HG02852 (cell line): ENCODE measurements at regions not wholly inside any gene's neighbourhood (a gene's known extent, or its start where the extent isn't known, plus 50 kb on each side); places are given as distances from the start of the nearest gene placed in this dataset.

Experiments used
- ATAC-seq: cut with Tn5 transposase; IDR thresholded peaks from one replicate; pipeline ENCODE4 v1.9.1; 2021; ENCODE audit warnings: mild to moderate bottlenecking, moderate library complexity; ENCODE audit not compliant: unreplicated experiment

GRCh38 chr2:236740506-236740905 is 170.9 kb downstream of the ACKR3 start:
- no peak for ATAC-seq

- ATAC-seq = no peak
Observed at GRCh38 chr2:236743039-236743920, 173.7 kb downstream of the ACKR3 start.

DNA sequence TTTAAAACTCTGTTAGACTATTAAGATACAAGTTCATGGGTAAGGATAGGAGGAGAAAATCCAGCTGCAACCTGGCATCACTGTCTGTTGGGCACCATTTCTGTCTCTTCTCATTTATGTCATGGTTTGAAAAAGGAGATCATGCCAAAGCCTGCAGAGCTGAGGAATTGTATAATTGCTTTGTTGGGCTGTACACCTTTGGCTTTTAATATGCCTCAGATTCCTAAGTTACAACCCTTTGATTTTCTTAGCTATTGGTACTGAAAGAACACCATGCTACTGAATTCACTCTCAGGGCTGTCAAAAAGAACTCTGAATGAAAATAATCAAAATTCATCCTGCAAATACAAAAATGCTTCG is 174.3 kb downstream of the ACKR3 start:
- no peak for ATAC-seq

DNA sequence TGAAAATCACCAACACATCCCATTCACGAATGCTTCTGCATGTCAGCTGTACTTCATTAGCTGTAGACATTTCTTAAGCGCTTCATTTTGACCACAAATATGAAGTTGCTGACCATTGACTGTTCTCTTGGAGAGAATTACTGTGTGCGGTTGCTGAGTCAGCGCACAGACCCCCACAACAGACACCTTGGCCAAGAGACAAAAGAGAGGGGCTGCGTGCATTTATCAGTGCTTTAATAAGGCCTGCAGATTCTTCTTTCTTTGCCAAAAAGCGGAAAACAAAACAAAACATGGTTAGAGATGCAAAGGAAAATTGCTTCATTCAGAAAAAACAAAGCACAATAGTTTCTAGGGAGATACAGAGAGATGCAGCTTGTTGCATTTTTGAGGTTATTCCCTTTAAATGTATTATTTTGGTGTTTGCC is 174.7 kb downstream of the ACKR3 start:
- ATAC-seq = no peak

GRCh38 chr2:236744716-236745115 is 175.1 kb downstream of the ACKR3 start:
- no peak for ATAC-seq

- no peak for ATAC-seq
Observed at GRCh38 chr2:236745420-236746210, 176.0 kb downstream of the ACKR3 start.

GRCh38 chr2:236746833-236747232 is 177.2 kb downstream of the ACKR3 start:
- ATAC-seq = no peak

- no peak for ATAC-seq
Observed at GRCh38 chr2:236747426-236747825, 177.8 kb downstream of the ACKR3 start.

DNA sequence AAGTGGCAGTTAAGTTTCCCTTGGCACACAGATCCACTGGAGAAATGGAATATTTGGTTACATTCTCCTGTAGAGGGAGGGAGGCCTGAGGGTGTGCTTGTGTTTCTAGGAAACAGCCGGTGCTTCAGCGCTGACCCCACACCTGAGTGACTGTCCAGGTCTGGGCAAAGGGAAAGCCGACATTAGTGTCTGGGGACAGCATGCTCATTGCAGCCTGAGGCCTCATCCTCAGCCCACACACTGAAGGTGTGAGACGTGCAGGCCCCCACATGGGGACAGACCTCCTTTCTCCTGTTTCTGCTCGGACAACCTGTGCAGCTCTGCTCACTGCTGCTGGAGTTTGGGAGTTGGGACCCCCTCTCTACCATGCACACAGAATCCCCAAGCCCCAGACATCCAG is 178.3 kb downstream of the ACKR3 start:
- ATAC-seq = no peak

DNA sequence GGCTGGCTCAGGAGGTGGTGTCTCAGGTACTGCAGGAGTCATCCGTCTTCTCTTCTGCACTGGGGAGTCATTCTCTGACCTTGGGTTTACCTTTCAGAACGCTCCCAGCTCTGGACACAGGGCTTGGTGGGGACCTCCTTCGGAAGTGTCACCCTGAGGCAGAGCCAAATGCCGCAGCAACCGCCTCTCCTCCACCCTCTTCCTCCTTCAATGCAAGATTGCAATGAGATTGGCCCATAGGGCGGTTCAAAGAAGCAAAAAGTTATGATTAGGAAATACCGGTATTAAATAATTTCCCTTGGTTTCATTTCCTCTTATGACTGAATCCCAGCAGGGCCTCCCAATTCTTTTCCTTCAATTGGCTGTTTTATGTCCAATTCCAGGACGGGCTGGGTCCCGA is 178.8 kb downstream of the ACKR3 start:
- no peak for ATAC-seq

DNA sequence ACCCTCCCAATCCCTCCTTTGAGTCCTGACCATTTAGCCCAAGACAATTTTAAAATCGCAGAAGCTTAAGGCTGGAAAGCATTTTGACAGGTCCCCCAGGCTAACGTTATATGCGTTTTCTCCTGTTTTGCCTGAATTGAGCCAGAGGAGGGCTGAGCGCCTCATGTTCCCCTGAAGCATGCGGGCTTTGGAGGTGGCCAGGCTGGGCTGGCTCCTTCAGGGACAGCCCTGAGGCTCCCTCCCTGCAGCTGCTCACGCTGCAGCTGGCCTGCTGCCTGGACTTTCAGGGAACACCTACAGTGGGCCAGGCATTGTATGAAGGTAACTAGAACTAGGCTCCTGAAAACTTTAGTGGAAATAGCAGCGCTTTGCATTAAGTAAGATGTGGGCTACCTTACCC is 179.2 kb downstream of the ACKR3 start:
- ATAC-seq = no peak

GRCh38 chr2:236749346-236749745 is 179.7 kb downstream of the ACKR3 start:
- no peak for ATAC-seq

GRCh38 chr2:236752096-236752495 is 182.5 kb downstream of the ACKR3 start:
- no peak for ATAC-seq

GRCh38 chr2:236753606-236754270 is 184.1 kb downstream of the ACKR3 start:
- ATAC-seq = no peak

DNA sequence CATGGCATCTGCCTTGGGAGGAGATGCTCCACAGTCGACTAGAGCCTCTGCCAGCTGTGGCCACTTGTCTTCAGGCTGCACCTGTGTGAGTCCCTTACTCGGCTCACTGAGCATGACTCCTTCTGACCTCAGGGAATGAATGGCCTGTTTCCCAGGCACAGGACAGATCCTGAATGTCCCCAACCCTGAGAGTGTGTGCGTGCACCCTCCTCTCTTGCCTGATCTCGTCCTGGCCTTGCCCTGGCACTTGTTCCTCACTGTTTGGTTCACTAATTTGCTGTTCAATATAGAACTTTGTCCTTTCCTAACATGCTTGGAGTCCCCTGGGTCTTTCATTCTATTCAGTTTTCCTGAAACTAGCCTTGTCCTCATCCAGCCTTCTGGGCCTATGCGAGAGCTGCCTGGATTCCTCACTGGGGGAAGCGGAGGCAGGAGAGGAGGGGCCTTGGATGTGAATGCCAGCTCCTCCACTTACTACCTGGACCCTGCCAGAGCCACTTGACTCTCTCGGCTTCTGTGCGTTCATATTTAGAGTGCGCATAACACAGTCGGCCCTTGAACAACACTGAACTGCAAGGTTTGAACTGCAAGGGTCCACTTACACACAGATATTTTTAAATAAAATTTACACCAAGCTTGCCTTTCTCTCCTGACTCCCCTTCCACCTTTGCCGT is 184.8 kb downstream of the ACKR3 start:
- ATAC-seq = no peak

- ATAC-seq = no peak
Observed at GRCh38 chr2:236755278-236755840, 185.7 kb downstream of the ACKR3 start.

DNA sequence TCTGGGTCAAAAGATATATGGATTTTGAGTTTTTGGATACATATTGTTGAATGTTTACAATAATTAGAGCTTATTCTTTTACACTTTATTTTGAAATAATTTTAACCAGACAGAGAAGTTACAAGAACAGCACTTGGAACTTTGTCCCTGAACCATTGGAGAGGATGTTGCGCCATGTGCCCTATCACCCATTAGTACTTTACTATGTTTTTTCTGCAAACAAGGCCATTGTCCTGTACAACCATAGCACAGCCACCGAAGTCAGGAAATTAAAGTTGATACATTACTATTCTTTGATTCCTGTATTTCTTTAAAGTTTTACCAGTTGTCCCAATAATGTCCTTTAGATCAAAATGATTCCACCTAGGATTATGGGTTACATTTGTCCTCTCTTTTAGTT is 188.8 kb downstream of the ACKR3 start:
- no peak for ATAC-seq

DNA sequence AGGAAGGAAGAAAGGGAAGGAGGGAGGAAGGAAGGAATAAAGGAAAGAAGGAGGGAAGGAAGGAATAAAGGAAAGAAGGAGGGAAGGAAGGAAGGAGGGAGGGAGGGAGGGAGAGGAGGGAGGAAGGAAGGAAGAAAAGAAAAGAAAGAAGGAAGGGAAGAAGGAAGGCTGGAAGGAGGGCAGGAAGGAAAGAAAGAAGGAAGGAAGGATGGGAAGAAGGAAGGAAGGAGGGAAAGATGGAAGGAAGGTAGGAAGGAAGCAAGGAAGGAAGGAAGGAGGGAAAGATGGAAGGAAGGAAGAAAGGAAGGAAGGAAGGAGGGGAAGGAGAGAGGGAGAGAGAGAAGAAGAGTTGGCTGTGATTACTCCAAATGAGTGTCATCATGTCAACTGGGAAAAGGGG is 190.6 kb downstream of the ACKR3 start:
- ATAC-seq = no peak

DNA sequence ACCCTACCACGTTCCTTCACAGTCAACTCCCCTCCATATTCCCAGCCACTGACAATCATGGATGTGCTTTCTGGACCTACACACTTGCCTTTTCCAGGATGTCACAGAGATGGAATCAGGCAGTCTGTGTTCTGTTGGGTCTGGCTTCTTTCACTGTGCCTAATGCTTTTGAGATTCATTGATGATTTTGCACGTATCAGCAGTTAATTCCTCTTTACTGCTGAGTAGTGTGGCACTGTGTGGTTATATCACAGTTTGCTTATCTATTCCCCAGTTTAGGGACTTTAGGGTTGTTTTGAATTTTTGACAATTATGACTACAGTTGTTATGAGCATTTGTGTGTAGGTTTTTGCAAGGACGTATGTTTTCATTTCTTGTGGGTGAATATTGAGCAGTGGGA is 191.7 kb downstream of the ACKR3 start:
- no peak for ATAC-seq

DNA sequence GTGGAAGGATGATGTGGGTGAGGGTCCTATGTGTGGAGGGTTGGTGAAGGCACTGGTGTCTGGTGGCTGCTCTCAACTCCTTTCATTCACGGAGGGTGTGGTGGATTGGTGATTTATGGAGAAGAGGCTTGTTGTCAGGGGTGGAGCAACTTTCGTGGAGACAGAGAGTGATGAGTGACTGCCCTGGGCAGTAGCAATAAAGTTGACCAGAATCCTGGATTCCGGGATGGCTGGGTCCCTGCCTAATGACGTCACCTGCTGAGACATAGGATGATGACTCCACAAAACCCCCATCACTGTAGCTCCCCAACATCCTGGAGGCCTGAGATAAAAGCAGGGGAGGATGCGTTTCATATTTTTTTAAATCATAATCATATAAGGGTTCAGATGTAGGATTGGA is 193.0 kb downstream of the ACKR3 start:
- ATAC-seq = no peak

DNA sequence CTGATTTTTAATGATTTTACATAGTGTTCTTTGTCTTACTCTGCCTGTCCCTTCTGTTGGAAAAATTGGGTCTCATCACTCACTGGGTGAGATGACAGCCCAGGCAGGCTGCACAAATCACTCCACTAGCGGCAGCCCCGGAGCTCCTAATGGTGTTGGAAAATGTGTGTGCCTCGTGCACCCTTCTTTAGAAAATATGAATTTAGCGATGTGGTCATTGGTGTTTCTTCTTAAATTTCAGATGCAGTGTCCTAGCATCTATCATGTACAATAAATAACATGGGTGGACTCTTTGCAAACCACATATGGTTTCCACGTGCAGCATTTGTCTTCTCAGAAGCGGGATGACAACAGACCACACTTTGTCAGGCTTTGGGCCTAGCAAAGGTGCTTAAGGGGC is 194.2 kb downstream of the ACKR3 start:
- no peak for ATAC-seq
